ENCODE measurements at regions not wholly inside any gene's neighbourhood (a gene's known extent, or its start where the extent isn't known, plus 50 kb on each side); places are given as distances from the start of the nearest gene placed in this dataset.
"Not testable (repeated sequence)": the region's sequence is repeated elsewhere in the genome, so short reads cannot be mapped to it uniquely, and the experiment has no call there.

DNA sequence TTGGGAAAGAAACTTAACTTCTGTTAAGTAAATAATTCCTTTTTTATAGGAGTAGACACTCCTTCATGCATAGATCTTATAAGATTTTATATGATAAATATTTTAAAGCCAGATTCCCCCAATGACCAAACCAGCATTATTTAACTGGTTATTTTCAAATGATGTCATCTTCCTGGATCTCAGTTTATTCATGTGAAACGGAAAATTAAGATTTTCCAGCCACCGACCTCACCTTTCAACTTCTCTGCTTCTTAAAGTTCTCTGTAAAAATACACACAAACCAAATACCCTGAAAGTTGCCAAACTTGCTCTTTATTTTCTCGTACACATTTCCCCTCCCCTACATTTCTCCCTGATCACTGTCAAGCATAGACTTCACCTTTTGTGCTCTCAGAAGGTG lies 364.2 kb downstream of the GALC start:
- no peak for DNase-seq

DNA sequence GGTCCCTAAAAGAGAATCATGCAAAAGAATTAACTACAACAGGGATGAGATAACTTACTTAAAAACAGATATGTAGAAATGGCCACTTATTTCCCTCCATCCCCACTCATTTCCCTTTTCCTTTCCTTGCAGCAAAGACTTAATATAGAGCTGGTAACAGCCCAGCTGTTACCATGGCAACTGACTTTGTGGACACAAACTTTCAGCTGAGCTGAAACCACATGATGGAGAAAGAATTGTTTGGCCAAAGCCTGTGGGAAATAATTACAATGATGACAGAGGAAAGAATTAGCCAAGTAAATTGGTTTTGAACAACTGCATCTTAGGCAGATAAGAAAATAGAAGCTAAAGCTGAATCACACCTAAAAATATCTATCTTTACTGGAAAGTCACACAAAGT lies 364.9 kb downstream of the GALC start:
- DNase-seq = peak; percentile 95

DNA sequence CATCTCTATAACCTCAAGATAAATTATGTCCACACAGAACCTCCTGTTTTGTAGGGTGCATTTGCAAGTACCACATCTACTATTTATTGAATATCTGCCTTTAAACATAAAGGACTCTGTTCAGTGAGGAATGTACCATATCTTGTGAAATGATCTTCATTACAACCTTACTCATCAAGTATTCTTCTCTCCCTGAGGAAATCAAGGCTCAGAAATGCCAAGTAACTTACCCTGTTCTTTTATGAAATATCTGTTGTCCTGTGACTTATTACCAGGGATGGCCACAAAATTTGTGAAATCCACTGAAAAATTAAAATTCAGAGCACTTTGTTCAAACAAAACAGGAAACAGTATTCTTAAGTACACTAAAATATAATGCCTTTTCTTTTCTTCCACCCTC lies 366.7 kb downstream of the GALC start:
- peak; percentile 45 for DNase-seq

DNA sequence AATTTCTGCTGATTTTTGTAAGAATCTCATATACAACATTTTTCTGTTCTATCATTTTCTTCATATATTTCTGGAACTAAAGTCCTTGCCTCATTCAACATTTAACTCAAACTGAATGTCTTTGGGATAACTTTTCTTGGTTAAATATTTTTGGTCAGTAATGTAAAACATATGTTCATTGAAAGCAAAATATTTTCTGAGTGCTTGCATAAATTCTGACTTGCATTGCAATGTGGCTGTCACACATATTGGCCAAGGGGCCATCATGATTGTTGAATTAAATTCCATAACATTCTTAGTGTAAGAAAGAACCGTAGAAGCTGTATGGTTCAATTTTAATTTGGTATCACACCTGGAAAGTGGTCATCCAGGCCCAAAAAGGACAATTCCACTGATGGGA lies 369.4 kb downstream of the GALC start:
- DNase-seq = peak; percentile 62

DNA sequence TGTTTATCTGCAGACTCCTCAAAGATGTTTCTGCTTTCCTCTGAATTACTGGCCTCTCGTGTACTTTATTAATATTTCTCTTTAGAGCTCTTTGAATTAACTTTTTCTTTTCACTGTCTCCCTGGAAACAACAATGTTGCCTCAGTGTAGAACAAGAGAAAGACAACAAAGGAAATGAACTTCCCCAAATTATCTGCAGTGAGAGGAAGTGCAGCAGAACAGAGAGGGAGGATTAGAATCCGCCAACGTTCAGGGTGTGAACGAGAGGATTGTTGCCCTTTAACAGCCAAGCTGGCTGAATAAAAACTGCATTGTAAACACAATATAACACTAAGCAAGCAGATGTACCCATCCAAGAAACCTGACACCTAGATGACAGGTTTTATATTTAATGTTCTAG lies 375.9 kb downstream of the GALC start:
- DNase-seq = no peak

DNA sequence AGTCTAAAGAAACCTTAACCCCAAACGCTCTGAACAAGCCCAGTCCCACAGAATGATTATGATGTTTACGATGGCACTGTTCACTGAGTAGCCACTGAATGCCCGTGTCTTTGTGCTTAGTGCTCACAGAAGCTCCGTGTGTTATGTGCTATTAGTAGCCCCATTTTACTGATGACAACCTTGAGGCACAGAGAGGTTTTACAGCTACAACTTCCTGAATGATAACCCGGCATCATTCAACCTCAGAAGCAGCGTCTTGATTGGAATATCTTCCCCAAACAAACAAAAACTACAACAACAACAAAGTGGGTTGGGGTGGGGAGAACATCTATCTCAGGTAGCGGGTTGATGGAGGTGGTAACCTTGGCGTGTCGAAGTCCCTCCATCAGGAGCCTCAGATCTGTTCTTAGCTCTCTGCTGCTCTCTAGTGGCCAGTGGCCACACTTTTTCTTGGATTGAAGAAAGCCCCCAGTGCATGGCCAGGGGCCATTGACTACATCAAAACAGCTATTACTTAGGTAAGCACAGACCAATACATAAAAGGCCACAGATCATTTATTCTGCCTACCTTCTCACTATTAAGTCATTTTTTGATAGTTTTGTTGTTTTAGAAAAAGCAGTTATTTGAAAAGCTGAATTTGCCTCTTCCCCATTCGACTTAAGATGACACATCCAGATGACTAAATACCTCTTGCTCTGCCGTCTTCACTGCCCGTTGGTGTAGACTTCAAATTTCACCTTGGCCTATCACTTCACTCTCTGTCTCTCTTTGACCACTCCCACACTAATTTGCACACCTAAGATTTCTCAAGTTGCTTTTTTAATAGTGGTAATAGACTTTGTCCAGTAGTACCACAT lies 376.9 kb downstream of the GALC start:
- DNase-seq = peak; percentile 66

DNA sequence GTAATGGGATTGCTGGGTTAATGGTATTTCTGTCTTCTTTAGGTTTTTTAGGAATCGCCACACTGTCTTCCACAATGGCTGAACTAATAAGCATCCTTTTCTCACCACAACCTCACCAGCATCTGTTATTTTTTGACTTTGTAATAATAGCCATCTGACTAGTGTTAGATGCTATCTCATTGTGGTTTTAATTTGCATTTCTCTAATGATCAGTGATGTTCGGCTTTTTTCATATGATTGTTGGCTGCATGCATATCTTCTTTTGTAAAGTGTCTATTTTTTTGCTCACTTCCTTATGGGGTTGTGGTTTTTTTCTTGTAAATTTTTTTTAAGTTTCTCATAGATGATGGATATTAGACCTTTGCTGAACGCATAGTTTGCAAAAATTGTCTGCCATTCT lies 377.9 kb downstream of the GALC start:
- DNase-seq = peak; percentile 83

DNA sequence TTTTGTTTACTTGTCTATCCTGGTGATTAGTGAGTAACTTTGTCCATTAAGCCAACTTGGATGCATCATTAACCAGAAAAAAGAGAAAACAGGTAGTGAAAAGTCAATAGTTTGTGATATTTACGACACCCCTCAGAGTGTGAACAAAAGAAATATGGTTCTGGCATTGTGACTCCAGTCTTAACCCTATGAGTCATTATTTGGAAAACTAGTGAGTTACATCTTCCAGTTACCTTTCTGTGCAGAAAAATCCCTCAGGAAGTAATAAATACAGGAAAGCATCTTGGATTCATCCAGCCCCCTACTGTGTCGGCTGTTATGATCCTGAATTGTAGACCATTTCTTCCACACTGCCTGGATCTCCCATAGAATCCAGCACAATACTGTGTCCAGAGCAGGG lies 379.1 kb downstream of the GALC start:
- peak; percentile 71 for DNase-seq

DNA sequence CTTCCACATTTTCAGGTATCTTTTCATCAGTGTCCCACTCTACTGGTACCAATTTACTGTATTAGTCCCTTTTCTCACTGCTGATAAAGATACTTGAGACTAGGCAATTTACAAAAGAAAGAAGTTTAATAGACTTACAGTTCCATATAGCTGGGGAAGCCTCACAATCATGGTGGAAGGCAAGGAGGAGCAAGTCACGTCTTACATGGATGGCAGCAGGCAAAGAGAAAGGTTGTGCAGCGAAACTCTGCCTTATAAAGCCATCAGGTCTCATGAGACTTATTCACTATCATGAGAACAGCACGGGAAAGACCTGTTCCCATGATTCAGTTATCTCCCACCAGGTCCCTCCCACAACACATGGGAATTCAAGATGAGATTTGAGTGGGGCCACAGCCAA lies 385.9 kb downstream of the GALC start:
- DNase-seq = not testable (repeated sequence)

DNA sequence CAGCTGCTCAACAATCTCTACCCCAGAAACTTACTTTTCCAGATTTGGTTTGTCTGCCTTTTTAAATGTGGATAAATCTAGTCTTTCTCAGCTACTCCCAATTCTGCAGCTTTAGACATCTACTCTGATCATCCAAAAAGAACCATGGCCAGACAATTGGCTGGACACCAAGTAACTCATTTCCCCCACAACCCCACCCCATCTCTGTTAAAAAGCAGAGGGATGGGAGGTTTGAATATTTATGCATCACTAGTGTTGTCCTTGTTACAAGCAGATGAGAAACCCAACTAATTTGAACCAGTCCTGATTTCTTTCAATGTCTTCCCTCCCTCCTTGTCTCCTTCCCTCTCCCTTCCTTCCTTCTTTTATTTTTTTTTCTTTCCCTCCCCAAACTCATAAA lies 391.9 kb downstream of the GALC start:
- no peak for DNase-seq

DNA sequence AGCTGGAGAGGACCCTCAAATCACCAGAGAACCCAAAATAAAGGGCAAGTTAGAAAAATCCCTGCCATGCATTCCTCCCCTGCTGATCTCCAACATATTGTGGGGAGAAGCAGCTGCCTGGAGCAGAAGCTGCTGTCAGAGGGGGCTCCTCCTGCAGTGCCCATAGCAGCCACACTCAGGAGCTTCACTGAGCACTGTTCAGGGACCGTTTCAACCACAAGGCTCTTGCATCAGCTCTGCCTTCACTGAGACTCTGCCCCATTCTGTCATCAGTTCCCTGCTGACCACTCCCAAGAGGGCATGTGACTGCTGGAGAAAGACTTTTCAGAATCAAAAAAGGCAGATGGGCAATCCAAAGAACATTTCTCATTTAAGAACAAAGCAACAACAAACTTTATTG lies 392.7 kb downstream of the GALC start:
- peak; percentile 4 for DNase-seq

DNA sequence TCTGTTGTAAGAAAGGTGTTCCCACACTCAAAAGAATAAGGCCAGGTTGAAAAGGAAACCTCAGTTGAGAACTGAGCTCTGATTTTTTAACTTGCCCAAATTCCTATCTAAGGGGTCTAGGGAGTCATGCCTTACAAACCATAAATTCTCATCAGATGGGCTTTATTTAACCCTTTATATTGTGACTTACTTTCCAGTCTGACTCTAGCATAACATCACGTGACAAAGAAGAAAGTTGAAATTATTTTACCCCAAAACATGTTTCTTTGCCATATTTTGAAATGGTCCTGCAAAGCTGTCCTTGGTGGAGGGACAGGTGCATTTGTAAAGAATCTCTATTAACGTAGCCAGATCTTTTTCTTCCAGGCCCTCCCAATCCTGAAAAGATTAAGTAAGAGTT lies 411.7 kb downstream of the GALC start:
- DNase-seq = no peak

DNA sequence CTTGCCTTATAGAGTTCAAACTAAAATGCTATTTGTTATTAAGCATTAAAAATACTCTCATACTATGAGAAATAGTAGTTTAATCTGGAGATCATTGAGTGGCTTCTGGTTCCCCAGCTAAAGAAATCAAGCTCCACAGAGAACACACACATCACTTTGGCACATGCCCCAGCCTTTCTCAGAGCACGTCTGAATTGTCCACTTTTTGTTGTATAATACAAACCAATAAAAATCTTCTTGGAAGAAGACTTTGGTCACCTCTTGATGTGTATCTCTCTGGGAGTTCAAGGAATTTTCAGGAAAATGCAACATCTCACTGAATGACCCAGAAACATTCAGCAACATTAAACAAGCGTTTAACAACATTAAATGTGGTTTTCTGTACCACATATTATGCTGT lies 413.9 kb downstream of the GALC start:
- no peak for DNase-seq

DNA sequence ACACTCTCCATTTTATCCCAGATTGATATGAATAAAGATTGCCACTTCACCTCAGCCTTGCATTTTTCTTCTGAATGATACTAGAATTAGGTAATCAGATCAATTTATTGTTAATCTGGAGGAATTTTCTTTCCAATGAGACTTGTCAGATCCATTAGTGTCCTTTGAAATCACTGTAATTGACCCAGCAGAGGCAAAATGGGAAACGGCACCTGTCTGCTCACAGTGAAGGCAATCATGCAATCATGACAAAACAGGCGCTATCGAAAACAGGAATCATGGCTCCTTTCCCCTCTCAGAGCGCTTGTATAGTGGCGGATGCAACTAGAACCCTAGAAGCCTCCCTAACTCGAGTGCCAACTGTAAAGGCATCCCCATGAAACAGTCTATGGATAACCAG lies 417.6 kb downstream of the GALC start:
- no peak for DNase-seq

DNA sequence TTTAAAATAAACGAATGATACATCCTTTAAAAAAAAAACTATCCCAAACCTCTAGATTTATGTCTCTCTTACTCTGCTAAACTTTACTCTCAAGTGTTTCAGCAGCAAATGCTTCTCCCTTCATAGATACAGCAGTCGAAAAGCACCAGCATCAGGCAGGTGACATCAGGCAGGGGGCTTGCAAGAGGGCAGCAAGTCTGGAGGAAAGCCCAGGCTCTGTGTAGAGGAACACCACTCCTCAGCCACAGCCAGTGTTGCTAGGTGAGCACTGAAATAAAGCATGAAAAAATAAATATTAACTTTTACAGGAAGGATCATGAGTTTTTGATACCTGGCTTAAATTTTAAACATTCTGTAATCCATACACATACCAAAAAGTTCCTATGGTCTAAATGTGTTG lies 419.4 kb downstream of the GALC start:
- DNase-seq = no peak

DNA sequence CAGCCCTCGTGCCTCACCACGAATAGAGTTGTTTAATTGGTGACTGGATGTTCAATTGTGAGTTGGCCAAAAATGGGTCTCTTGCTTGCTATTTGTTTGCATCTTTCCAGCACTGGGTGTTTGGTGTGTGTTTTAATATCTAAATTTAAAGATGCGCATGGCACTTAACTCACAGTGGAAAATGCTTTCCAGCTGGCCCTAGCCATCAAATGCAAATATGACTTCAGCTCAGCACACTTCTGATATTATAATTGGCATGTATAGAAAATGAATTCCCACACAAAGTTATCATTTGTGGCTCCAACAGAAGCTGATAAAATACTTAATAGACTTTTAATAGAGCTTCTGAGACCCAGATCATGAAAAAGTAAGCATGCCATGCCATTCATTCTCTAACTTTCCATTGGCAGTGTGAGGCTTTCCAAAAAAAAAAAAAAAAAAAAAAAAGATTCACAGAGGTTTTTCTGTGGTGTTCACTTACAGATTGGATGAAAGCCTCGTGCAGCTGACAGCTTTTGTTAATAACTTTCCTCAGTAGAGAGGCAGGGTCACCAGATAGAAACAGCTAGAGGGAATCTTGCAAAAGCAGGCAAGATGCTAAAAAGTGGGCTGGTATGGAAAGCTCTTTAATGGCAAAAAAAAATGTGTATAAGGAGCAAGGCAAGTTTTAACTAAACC lies 425.2 kb downstream of the GALC start:
- DNase-seq = no peak

DNA sequence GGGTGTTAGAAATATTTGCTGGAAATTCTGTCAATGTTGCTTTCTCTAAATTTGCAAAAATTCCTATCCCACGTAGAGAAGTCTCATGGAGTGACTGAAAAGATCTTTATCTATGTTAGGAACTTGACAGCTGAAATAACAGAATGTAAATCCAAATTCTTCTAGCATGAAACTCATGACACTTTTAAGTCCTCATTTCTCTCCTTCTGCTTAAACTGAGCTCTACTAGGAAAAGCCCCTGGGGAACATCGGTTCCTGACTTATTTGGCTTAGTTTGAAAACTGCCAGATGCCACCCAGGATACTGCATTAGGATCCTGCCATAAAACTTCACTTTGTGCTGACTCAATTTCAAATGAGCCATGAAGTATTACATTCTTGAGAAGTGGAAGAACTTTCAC lies 426.0 kb downstream of the GALC start:
- DNase-seq = peak; percentile 85

DNA sequence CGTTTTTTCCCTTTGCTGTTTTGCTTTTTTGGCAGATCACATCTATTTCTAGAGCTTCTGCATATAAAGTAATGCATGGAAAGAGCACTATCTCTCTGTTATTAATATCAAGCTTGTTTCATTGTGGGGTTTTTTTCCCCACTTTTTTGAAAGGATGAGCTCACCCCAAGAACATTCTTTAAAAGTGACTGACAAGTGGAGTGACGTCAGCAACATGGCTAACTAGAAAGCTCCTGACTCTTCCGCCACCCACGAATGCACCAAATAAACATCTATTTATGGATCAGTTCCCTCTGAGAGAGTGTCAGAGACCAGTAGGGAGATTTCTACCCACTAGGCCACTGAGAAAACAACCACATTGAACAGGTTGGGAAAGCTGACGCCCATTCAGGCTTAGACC lies 445.4 kb downstream of the GALC start:
- no peak for DNase-seq

DNA sequence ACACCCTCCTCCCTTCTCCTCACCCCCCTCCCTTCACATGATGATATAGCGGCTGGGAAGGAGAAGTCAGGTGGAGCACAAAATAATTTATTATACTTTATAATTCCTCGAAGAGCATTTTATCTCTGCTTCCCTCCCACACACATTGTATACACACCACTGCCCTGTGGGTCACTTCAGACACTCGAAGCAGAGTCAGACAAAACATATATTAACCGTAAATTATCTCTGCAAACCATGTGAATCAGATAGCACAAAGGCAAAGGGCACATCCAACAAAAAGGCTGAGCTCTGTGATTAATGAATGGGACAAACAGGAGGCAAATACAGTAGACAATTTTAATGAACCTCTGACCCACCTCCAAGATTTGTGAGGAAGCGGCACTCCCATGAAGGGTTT lies 450.7 kb downstream of the GALC start:
- DNase-seq = no peak

DNA sequence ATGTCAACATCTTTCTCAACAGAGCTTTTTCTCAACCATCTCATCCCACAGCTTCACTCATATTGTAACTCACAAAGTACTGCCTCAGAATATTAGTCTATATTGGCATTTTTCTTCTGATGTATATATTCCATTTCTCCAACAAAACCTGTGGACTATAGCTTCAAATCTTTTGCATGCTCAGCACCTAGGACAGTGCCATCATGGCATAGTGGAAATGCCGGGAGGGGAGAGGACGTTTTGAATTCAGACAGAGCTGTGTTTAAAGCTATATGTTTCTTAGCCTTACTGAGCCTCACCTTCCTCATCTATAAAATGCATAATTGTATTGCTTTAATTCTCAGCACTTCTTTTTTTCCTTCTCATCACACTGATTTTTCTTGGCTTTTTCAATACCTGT lies 452.6 kb downstream of the GALC start:
- DNase-seq = peak; percentile 0

DNA sequence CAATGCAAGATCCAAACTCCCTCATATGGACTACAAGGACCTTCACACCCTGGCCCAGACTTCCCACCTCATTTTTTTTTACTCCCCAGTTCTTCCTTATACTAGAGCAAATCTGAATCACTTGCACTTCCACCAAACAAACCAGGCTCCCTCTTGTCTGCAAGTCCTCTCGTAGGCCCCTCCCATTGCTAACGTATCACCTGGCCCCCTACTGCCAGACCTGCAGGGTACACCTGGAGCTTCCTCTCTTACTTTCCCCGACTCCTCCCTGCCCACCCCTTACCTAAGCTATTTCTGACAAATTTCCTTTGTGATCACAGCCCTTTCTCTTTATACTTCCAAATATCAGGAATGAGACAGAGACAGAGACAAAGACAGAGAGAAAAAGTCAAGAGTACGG lies 463.9 kb downstream of the GALC start:
- DNase-seq = no peak

DNA sequence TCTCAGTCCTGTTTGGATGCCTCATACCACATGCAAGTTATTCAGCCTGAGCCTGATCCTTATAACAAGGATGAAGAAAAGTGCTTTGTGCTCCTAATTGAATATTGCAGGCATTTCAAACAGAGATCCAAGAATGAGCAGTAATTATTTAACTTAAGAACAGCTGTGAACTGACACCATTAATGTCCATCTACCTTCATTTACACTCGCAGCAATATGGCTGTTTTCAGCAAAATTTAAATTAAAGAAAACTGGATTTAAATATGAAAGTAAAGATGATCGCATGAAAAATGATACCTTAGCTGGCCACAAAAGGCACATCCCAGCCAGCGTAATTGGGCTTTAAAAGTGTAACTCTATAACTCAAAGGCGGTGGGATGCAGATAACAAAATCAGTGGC lies 466.3 kb downstream of the GALC start:
- no peak for DNase-seq

DNA sequence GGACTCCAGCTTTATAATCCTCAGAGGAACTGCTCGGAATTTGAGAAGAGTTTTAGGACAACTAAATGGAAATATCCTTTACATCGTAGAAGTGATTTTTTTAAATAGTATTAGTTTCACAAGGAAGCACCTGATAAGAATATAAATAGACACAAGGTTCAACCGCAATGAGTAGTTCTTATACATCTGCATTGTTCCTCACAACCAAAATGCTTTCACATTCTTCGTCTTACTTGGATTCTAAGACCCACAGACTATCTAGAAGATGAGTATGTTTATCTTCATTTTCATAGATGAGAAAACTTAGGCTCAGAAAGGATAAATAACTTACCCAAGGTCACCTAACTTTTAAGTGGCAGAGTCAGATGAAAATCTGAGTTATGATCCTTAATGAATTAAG lies 469.0 kb downstream of the GALC start:
- DNase-seq = no peak

DNA sequence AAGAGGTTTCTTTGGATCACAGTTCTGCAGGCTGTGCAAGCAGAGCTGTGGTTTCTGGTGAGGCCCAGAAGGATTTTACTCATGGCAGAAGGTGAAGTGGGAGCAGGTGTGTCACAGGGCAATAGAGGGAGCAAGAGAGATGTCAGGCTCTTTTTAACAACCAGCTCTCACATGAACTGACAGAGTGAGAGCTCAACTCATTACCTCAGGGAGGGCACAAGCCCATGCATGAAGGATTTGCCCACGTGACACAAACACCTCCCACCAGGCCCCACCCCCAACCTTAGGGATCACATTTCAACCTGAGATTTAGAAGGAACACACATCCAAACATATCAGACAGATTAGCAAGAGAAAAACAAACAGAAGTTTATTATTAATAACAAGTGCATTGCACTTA lies 470.4 kb downstream of the GALC start:
- DNase-seq = no peak

DNA sequence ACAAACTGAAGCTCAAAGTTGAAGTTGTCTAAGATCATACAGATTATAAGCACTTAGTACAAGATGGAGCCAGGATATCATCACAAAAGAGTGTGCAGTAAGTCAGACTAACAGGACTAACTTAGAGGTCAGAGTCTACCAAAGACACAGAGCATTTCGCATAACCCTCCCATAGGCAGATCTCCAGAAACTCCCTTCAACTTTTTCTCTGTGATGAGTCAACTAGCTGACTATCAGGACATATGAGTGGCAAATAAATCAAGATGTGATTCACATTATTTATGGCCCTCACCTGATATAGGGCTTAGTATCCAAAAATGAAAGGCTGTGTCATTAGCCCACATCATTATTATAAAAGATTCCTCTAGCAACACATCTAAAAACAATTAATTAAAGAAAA lies 484.6 kb downstream of the GALC start:
- DNase-seq = no peak

Measured in fibroblast of upper back skin (primary cell).